HG02610 (cell line): ENCODE measurements at regions not wholly inside any gene's neighbourhood (a gene's known extent, or its start where the extent isn't known, plus 50 kb on each side); places are given as distances from the start of the nearest gene placed in this dataset.
"Not testable (repeated sequence)": the region's sequence is repeated elsewhere in the genome, so short reads cannot be mapped to it uniquely, and the experiment has no call there.

Experiments
- ATAC-seq: cut with Tn5 transposase; IDR thresholded peaks from one replicate; pipeline ENCODE4 v1.9.1; 2021; ENCODE audit warnings: mild to moderate bottlenecking, moderate library complexity; ENCODE audit not compliant: unreplicated experiment

DNA sequence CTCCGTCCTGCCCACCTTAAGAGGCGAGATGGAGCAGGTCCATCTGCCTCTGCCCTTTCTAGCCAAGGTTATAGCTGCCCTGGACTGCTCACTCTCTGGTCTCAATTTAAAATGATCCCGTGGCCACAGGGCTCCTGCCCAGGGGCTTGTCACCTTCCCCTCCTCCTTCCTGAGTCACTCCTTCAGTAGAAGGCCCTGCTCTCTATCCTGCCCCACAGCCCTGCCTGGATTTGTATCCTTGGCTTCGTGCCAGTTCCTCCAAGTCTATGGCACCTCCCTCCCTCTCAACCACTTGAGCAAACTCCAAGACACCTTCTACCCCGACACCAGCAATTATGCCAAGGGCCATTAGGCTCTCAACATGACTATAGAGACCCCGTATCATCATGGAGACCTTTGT, 105.3 kb upstream of the PZP start:
- not testable (repeated sequence) for ATAC-seq

DNA sequence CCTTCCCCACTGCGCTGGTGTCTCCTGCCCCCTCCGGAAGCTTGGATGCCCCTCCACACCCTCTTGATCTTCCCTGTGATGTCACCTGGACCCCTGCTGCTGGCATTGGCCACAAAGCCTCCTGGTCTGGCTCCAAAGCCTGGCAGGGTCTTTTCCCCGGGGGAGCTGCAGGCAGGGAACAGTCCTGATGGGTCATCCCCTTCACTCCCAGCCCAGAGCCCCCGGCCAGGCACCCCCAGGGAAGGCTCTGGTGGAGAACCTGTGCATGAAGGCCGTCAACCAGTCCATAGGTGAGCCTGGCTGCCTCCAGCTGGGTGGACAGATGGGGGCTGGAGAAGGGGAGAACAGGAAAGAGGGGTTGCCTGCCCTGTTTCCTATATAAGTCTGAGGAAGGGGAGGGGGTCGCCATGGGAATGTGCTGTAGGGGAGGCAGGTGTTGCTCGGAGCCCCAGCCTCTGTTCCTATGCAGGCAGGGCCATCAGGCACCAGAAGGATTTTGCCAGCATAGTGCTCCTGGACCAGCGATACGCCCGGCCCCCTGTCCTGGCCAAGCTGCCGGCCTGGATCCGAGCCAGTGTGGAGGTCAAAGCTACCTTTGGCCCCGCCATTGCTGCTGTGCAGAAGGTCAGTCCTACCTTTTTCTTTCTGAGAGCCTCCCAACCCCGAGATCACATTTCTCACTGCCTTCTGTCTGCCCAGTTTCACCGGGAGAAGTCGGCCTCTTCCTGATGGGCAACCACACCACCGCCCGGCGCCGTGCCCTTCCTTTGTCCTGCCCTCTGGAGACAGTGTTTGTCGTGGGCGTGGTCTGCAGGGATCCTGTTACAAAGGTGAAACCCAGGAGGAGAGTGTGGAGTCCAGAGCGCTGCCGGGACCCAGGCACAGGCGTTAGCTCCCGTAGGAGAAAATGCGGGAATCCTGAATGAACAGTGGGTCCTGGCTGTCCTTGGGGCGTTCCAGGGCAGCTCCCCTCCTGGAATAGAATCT, 104.5 kb upstream of the PZP start:
- not testable (repeated sequence) for ATAC-seq

DNA sequence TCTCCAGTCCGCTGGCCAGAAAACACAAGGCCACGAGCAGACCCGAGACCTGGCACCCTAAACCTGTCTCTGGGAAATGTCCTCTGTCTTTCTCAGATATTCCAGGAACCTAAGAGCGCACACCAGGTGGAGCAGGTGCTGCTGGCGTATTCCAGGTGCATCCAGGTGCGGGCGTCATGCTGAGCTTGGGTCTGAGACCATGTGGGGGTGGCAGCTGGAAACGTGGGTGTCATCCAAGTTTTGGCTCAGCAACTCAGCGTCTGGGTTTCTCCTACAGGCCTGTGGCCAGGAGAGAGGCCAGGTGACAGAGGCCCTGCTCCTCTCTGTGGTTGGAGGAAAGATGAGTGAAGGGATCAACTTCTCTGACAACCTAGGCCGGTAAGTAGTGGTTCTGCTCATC, 103.3 kb upstream of the PZP start:
- not testable (repeated sequence) for ATAC-seq

DNA sequence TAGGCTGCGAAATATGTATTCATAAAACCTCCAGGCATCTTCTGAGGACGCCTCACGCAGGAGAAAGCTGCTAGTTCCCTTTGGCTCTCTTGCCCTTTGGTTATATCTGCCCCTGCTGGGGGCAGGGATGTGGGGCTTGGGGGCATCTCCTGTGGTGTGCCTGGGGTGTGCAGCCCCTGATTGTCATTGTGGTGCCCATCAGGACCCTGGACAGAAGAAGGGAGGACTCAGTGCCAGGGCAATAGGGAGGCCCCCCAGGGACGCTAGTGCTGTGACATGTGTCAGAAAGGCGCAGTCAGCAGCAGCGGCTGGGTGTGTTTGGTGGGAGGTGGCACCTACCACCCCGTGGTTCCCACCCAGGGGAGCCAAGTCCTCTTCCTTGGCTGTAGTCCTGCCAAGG, 102.5 kb upstream of the PZP start:
- ATAC-seq, result not testable (repeated sequence)

DNA sequence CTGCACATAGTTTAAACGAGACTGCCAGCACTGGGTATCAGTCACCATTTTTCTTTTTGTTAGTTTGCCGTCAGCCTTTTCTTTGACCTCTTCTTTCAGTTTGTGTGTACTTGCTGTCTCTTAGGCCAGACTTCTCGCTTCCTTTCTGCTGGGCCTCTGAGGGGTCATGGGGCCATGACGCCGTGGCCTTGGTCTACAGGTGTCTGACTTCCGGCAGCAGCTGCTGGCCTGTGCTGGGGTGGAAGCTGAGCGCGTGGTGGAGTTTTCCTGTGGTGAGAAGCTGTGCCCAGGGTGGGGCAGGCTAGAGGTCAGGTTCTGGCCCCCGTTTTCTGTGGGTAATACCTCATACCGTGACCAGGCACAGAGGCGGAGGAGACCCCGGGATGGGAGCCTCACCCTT, 101.6 kb upstream of the PZP start:
- not testable (repeated sequence) for ATAC-seq

DNA sequence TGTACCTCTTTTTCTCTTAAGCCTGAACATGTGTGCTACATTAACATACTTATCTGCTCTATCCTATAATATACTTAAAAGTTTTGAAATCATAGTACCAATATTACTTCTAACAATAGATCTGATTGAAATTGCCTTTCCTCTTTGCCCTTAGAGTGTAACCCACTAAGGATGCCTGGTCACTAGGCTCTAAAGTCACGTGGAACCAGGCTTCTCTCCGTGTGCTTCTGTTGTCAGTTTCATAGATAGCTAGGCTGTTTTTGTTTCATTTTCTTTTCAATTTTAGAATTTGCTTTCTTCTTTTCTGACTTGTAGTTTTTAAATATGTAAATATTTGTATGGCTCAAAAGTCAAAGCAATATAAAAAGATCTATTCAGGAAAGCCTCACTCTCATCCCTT, 100.5 kb upstream of the PZP start:
- ATAC-seq, result not testable (repeated sequence)

DNA sequence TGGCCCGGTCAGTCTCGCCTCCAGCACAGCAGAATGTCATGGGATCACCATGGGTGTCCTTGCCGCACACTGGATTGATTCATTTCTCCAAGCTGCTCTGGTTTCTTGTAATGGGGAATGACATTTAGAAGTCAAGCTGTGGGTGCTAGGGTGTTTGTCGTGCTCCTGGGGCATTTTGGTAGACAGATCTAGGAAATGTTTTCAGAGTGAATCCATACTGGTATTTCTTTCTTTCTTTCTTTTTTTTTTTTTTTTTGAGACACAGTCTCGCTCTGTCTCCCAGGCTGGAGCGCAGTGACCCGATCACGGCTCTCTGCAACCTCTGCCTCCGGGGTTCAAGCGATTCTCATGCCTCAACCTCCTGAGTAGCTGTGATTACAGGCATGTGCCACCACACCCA, 100.0 kb upstream of the PZP start:
- not testable (repeated sequence) for ATAC-seq

DNA sequence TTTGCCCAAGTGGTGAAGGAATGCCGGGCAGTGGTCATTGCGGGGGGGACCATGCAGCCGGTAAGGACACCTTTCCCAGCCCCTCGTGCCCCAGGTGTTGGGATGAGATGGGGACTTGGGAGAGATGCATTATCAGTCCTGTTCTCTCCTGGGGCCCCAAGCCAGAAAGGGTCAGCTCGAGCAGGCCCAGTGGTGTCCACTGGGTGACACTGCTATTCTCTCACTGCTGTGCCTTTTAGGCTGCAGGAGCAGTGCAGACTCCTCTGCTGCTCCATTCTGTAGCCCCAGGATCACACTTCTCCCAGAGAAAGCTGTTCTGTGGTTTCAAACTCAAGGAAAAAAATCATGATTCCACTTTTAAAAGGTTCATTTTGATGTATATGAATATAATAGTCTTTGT, 99.1 kb upstream of the PZP start:
- not testable (repeated sequence) for ATAC-seq

DNA sequence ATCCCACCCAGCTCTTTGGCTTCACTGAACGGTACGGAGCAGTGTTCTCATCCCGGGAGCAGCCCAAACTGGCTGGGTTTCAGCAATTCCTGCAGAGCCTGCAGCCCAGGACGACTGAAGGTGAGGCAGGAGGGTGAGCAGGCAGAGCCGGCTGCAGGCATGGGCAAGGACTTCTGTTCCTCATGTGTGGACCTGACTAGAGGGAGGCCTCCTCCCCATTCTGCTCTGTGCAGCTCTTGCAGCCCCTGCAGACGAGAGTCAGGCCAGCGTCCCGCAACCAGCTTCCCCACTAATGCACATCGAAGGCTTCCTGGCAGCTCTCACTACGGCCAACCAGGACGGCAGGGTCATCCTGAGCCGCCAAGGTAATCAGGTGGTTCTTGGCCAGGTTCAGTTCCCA, 97.8 kb upstream of the PZP start:
- ATAC-seq, result not testable (repeated sequence)

DNA sequence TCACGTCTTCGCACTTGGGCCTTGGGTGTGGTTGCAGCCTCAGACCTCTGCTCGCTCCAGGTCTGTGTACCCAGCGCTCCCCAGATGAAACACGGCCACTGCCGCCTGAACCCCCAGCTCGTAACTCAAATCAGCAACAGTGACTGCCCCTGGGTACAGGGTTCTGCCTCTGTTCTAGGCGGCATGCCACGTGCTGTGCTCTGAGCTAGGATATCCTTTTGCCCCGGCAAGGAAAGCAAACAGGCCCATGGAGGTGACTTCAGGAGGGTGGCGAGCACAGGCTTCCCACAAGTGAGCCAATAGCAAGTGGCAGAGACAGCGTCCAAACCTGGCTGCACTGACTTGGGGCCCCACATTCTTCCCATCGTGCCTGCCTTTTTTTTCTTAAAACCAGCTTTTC, 96.3 kb upstream of the PZP start:
- ATAC-seq, result not testable (repeated sequence)

DNA sequence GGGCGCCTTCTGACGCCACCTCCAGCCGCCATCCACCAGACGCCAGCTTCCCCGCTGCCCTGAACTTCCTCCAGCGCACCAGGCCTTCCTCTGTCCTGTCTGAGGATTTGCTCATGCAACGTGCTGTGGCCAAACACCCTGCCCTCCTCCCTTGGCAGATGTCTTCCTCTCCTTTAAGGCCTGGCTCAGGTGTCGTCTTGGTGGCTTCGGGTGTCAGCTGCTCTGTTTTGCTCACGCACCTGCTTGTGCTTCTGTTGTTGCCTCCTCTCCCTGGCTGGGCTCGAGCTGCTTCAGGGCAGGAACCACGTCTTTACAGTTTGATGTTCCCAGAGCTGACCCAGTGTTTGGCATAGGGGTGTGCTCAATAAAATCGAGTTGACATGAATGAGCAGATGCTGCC, 87.7 kb upstream of the PZP start:
- ATAC-seq, result not testable (repeated sequence)

DNA sequence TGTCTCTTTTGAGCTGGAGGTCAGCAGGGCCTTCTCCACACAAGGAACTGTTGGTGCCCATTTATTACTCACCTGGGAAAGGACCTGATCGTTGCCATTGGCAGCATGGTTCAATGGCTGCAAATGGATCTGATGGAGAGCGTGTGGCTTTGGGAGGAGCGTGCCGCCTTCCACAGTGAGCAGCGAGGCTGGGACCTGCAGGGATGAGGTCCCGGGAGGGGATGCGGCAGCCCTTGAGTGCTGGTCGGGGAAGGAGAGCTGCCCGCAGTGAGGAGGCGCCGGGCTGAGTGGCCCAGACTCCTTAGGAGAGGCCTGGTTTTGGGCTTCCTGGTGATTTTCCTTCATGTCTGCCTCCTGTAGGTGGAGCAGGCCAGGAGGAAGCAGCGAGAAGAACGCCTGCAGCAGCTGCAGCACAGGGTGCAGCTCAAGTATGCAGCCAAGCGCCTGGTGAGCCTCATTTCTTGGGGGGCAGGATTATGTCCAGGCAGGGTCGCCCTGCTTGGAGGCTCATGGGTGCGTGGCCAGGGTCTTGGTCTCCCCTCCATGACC, 86.0 kb upstream of the PZP start:
- ATAC-seq, result not testable (repeated sequence)

DNA sequence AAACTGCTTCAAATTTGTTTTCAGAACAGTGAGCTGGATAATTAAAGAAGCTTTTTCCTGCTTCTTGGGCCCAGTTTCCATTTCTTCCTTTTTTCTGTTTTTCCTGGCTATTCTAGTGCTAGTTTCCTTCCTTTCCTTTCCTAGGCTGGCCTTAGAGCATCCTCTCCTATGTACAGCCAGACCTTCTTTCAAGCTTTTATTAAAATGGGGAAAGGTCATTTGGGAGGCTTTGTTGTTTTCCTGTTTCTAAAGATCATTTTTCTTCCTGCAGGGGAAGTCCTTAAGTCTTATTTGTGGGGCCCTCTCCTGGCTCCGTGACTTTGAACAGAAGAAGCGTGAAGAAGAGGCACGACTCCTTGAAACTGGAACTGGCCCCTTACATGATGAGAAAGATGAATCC, 85.2 kb upstream of the PZP start:
- not testable (repeated sequence) for ATAC-seq

DNA sequence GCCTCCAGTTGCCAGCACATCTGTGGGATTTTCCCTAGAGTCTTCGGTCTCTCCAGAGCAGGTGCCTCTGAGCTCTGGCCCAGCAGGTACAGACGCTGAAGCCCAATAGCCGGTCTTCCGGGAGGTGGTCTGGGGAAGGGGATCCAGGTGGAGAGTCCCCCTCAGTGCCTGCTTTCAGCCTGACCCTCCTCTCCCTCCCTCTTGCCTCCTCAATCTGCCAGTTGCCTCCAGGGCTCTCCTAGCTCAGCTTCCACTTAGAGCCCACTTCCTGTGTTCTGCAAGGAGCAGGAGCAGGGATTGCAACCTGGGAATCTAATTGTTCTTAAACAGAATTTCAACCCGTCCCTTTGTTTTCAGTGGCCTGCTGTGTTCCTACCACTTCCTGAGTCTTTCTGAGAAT, 81.8 kb upstream of the PZP start:
- ATAC-seq, result not testable (repeated sequence)

DNA sequence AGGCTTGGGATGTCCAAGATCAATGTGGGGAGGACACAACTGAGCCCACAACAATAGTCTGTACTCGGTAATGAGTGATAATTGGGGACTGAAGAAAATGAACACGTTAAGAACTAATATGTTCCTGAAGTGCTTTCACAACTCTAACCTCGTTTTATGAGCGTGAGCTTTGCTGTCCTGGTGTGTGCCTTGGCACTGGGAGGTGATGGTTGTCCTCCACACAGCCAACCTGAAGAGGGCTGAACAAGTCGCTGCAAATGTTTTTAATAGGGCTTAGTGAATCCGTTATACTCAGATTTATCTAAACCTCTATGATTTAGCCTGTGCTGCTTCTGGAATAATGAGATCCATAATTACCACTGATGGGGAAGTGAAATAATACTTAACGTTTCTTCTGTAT, 76.5 kb upstream of the PZP start:
- ATAC-seq, result not testable (repeated sequence)

DNA sequence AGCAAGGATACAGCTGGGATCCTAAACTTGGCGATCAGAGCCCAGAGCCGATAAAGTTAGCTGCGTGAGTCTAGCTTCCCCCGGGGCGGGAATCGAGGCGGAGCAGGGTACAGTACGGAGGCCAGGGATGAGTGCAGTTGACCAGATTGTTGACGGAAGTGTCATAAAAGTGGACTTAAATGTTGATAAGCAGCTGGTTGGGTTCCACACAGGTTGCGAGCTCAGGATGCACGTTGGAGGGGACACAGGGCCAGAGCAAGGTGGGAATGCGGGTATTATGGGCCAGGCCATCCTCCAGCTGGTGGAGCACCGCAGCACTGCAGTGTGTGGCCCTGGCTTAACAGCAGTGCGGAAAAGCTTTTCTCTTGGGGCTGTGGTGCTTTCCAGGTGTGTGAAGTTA, 76.0 kb upstream of the PZP start:
- peak; percentile 10 for ATAC-seq

DNA sequence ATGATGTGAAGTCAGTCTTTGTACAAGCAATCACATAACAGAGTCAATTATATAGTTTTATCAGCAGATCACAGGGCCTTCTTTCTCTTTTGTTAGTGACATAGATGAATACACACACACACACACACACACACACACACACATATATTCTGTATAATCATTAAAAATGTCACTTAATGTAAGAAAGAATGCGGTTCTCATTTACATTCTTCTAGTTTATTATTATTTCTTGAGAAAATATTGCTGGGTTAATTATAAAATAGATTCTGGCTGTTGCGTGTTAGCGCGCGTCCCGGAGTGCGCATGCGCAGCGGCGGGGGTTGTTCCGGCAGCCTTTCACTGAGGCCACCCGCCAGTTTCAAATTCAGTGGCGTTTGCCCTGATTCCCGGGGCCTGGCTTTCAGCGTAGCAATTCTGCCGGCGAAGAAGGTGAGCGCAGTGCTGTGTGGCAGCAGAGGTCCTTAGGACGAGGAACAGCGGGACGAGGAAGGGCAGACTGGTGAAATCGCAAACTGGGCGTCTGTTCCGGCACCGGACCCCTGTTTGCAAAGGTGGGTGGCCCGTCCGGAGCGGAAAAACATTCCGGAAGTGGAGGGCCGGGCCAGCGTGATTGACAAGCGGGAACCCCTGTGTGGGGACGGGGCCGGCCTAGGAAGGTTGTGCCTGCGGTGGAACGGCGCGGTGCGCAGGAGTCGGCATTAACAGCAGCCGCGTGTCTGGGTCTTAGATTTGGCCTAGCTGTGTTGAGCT, 75.3 kb upstream of the PZP start:
- peak; percentile 46 for ATAC-seq

DNA sequence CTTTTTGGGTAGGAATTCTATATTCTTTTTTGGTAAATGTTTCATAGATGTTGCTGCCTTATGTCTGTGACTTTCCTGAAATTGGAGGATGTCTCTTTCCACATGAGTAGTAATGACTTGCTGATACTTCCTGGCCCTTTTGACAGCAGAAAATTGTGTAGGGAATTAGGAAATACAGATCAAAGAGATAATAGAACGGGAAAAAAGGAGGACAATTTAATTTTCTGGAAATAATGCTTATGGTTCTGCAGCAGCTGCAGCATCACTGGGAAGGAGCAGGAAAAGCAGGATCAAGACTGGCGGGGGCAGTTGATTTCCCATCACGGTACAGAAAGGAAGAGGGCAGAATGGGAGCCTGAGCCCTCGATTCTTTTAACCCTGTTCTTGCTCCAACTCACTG, 68.8 kb upstream of the PZP start:
- no peak for ATAC-seq

DNA sequence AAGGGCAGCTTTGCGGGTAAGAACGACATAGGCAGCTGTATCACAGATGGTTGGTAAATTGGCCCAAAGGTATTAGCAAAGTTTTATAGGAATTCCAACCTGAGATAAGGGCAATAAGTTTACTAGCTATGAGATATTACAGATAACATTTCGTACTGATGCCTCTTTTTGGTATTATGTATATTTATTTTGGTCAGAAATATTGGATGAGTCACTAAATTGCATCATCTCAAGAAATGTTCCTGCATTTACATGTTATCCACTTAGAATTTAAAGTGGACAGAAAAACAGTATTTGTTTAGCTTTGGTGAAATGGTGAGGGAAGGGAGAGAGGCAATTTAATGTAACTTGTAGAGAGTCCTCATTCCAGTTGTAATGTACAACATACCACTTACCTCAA, 65.1 kb upstream of the PZP start:
- ATAC-seq, result no peak

DNA sequence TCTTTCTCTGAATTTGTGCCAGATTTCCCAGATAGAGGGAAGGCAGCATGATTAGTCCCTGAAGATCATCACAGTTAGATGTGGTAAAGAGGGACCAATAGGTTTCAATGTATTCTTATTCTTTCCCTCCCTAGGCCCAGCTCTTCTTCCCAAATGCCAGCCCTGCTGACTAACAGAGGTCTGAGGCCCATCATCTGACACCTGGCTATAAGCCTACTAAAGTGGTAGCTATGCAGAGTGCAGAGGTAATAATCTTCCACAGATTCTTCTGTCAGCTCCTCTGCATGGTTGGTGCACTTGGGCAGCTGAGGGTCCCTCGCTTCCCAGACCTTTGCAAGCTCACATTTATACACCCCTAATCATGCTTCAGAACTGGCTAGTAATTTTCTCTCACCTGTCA, 63.7 kb upstream of the PZP start:
- ATAC-seq, result no peak

DNA sequence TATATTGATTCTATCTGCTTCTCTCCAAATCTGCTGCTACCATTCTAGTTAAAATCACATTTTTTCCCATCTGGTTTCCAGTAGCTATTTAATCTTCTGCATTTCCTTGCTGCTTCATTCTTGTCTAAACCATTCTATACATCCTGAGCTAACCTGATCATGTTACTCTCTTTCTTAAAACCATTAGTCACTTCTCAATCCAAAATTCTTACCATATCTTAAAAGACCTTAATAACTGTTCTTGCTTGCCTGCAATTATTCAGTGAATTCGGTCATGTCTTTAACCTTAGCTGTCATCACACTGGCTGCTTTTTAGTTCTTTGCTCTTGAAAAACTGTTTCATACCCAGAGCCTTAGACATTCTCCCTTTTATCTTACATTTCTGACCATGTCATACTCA, 56.4 kb upstream of the PZP start:
- ATAC-seq, result no peak

DNA sequence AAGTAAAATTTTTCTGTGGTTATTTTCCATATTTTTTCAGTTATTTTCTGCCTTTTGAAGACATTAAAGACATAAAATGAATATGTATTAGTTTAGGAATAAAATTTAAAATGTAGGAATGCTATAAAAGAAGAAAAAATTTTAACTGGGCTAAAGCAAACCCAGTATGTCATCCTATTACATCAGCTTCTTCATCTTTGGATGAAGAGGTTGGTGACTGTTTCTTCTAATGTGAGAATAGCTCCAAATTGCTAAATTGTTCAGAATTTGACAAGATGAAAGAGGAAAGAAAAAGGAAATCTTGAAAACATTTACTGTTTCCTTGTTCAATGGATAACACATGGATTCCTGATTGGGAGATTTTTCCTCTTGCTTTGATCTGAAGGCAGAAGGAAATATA, 52.7 kb upstream of the PZP start:
- no peak for ATAC-seq
